Neuronal stem cell (in vitro differentiated cells): ENCODE measurements at regions not wholly inside any gene's neighbourhood (a gene's known extent, or its start where the extent isn't known, plus 50 kb on each side); places are given as distances from the start of the nearest gene placed in this dataset.

Experiments used
- DNase-seq: peaks from one replicate; pipeline ENCODE4 v3.0.0-alpha.2; 2013; ENCODE audit warnings: low spot score
- H2AFZ ChIP-seq: one replicate; pipeline ENCODE4 v1.6.1; 2013; ENCODE audit warnings: mild to moderate bottlenecking, low read length, inconsistent platforms
- H2AK5ac ChIP-seq: 2 replicates; pipeline ENCODE4 v1.6.1; 2013; ENCODE audit warnings: low read depth, mild to moderate bottlenecking, inconsistent platforms, low read length, moderate library complexity, mixed read lengths
- H2BK120ac ChIP-seq: 2 replicates; pipeline ENCODE4 v1.6.1; 2013; ENCODE audit warnings: low read depth, mild to moderate bottlenecking, inconsistent platforms, low read length, moderate library complexity, mixed read lengths
- H2BK12ac ChIP-seq: one replicate; pipeline ENCODE4 v1.6.1; 2013; ENCODE audit warnings: low read length, inconsistent platforms
- H2BK15ac ChIP-seq: 2 replicates; pipeline ENCODE4 v1.6.1; 2013; ENCODE audit warnings: mild to moderate bottlenecking, low read length, inconsistent platforms, mixed read lengths
- H2BK5ac ChIP-seq: one replicate; pipeline ENCODE4 v1.6.1; 2013; ENCODE audit warnings: inconsistent platforms, mild to moderate bottlenecking, low read length, moderate library complexity
- H3K14ac ChIP-seq: one replicate; pipeline ENCODE4 v1.6.1; 2013; ENCODE audit warnings: low read length, inconsistent platforms
- H3K18ac ChIP-seq: 2 replicates; pipeline ENCODE4 v1.6.1; 2013; ENCODE audit warnings: low read length, inconsistent platforms
- H3K23ac ChIP-seq: 2 replicates; pipeline ENCODE4 v1.6.1; 2013; ENCODE audit warnings: low read depth, mild to moderate bottlenecking, mixed read lengths, low read length, inconsistent platforms; ENCODE audit not compliant: poor library complexity
- H3K27ac ChIP-seq: replicated peaks from 3 replicates; pipeline ENCODE4 v1.5.1; 2013; ENCODE audit warnings: low read length, inconsistent platforms
- H3K27me3 ChIP-seq, 3 experiments: 2 replicates each; pipeline ENCODE4 v1.6.1; 2013; ENCODE audit warnings: low read length in 3 of 3, mild to moderate bottlenecking in 2 of 3, inconsistent platforms in 1 of 3, low read depth in 1 of 3, mixed read lengths in 1 of 3, moderate library complexity in 1 of 3; ENCODE audit not compliant: control insufficient read depth in 3 of 3, insufficient read depth in 3 of 3
- H3K36me3 ChIP-seq, 2 donors: replicated peaks in 1 of 2; 2 replicates each; pipeline ENCODE4 v1.6.1; 2013; ENCODE audit warnings: low read length in 2 of 2; ENCODE audit not compliant: control insufficient read depth in 2 of 2, insufficient read depth in 2 of 2
- H3K4ac ChIP-seq: 2 replicates; pipeline ENCODE4 v1.6.1; 2013; ENCODE audit warnings: inconsistent platforms, mild to moderate bottlenecking, low read length, moderate library complexity
- H3K4me1 ChIP-seq, 2 donors: 1 replicate in 1 of 2; 2 replicates in 1 of 2; pipeline ENCODE4 v1.6.1; 2013; ENCODE audit warnings: low read length in 2 of 2, low read depth in 1 of 2; ENCODE audit not compliant: control insufficient read depth in 2 of 2, insufficient read depth in 1 of 2
- H3K4me2 ChIP-seq: one replicate; pipeline ENCODE4 v1.6.1; 2013; ENCODE audit warnings: mild to moderate bottlenecking, low read length, inconsistent platforms; ENCODE audit not compliant: insufficient read depth, poor library complexity, severe bottlenecking
- H3K4me3 ChIP-seq, 2 donors: 2 replicates each; pipeline ENCODE4 v1.5.1; 2013; ENCODE audit warnings: low read length in 2 of 2, mild to moderate bottlenecking in 2 of 2, inconsistent platforms in 1 of 2, moderate library complexity in 1 of 2
- H3K79me1 ChIP-seq: one replicate; pipeline ENCODE4 v1.6.1; 2013; ENCODE audit warnings: low read depth, mild to moderate bottlenecking, inconsistent platforms, low read length, moderate library complexity
- H3K9ac ChIP-seq: one replicate; pipeline ENCODE4 v1.6.1; 2013; ENCODE audit warnings: mild to moderate bottlenecking, low read depth, low read length, inconsistent platforms; ENCODE audit not compliant: poor library complexity
- H3K9me3 ChIP-seq, 2 donors: replicated peaks in 1 of 2; 2 replicates each; pipeline versions ENCODE3 to v1.6.1; 2013; ENCODE audit warnings: low read length in 2 of 2, mild to moderate bottlenecking in 2 of 2, inconsistent platforms in 1 of 2, low read depth in 1 of 2, mixed read lengths in 1 of 2, moderate library complexity in 1 of 2; ENCODE audit not compliant: control insufficient read depth in 2 of 2, insufficient read depth in 1 of 2
- H4K8ac ChIP-seq: one replicate; pipeline ENCODE4 v1.6.1; 2013; ENCODE audit warnings: low read depth, mild to moderate bottlenecking, inconsistent platforms, low read length, moderate library complexity
- H4K91ac ChIP-seq: one replicate; pipeline ENCODE4 v1.6.1; 2013; ENCODE audit warnings: low read length, low read depth, mild to moderate bottlenecking, inconsistent platforms; ENCODE audit not compliant: poor library complexity
- WGBS, 2 donors: extraction: QIAGEN DNeasy Blood & Tissue Kit; methylation state at CpG; one replicate each; pipeline ENCODE4 v1.1.7; 2013; ENCODE audit warnings: missing lambda C conversion rate in 2 of 2, mixed read lengths in 1 of 2; ENCODE audit not compliant: insufficient read length in 2 of 2, insufficient replicate concordance in 1 of 2; ENCODE audit errors: extremely low coverage in 2 of 2; 5-methylcytosine and 5-hydroxymethylcytosine counted together

DNA sequence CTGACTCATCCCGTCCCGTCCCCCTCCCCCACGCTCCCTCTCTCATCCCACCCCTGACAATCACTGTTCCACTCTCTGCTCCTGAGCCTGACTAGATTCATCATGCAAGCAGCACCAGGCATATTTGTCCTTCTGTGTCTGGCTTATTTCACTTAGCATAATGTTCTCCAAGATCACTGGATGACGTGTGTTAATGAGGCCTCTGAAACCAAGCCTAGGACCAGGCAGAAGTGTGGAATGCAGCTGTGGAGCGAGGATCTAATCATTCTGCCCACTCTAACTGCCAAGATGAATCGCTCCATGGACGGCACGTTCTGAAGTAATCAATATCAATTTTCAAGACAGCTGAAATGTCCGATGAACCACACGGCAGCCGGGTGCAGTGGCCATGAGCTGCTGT is 122.4 kb upstream of the ZNF236 start:
- Histone ChIP-seq H2AFZ (no peak overlapping the region), H2BK15ac (no peak overlapping the region), H3K4me2 (no peak overlapping the region), H3K4me1 (peaks cover 7 to 10% of the 10 kb centered on the region in 2 donors), H3K27me3 (no peaks in the 10 kb centered on the region), H4K8ac (no peak overlapping the region), H2BK5ac (no peak overlapping the region), H3K36me3 (no peaks in the 10 kb centered on the region), H3K9me3 (no peaks in the 10 kb centered on the region), H3K9ac (no peak overlapping the region), H3K23ac (no peak overlapping the region), H3K14ac (no peak overlapping the region), H2AK5ac (no peak overlapping the region), H3K27ac (no peak overlapping the region), H2BK12ac (no peak overlapping the region), H3K4me3 (no peak overlapping the region), H2BK120ac (no peak overlapping the region), H4K91ac (no peak overlapping the region), H3K4ac (no peak overlapping the region), H3K79me1 (no peaks in the 10 kb centered on the region), H3K18ac (no peak overlapping the region)
- no CpG with 5 or more reads among the region's 11 CpGs for WGBS, 2 donors
- DNase-seq = no peak

DNA sequence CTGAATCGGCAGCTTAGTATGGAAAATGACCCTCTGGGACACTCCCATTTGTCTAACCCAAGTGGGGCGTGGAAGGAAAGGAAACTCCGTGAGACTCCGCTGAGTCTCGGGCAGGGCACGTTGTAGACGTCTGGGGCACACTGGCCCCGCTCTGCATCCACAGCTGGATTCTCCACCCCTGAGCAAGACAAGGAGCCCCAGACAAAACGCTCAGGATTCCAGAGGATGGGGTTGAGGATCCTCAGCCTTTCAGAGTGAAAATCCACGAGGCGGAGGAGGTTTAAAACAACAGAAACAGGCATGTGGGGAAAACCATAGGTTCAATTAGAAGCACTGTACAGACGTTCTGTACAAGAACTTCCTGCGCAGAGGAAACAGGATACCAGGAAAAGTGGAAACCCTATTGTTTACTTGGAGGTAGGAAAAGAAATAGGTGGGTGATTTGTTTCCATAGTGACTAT is 124.9 kb upstream of the ZNF236 start:
- no peak overlapping the region for H3K4ac ChIP-seq
- H4K91ac ChIP-seq = no peak overlapping the region
- H3K23ac ChIP-seq = no peak overlapping the region
- no peak overlapping the region for H2BK15ac ChIP-seq
- no peak overlapping the region for H4K8ac ChIP-seq
- H3K9ac ChIP-seq = no peak overlapping the region
- no peak for DNase-seq
- H2BK5ac ChIP-seq = no peak overlapping the region
- no peak overlapping the region for H2AK5ac ChIP-seq
- no peaks in the 10 kb centered on the region for H3K9me3 ChIP-seq
- peak overlapping the region; percentile 74 for H2AFZ ChIP-seq
- no peak overlapping the region for H3K18ac ChIP-seq
- no peaks in the 10 kb centered on the region for H3K36me3 ChIP-seq
- WGBS, 2 donors = no CpG with 5 or more reads among the region's 13 CpGs
- no peak overlapping the region for H3K27ac ChIP-seq
- no peaks in the 10 kb centered on the region for H3K27me3 ChIP-seq
- peaks cover 7 to 10% of the 10 kb centered on the region in 2 donors for H3K4me1 ChIP-seq
- H3K4me3 ChIP-seq = no peak overlapping the region
- H3K4me2 ChIP-seq = no peak overlapping the region
- no peak overlapping the region for H3K14ac ChIP-seq
- no peaks in the 10 kb centered on the region for H3K79me1 ChIP-seq
- H2BK120ac ChIP-seq = no peak overlapping the region
- no peak overlapping the region for H2BK12ac ChIP-seq

DNA sequence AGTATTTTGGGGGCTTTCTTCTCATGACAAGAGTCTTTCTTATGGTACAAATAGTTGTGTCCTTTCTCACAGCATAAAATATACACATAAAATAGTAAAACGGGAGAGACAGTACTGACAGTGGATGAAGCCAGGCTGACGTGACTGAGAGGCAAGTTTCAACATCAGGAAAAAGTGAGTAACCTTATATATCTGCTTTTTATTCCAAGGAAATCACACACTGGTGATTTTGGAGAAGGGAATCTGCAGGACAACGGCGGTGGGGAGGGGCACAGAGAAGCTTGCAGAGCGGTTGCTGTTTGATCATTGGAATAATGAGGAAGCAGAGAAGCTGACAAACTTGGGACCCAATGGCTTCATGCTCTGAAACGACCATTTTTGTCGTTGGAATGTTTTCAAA is 130.6 kb upstream of the ZNF236 start:
- no CpG with 5 or more reads among the region's 7 CpGs for WGBS, 2 donors
- Histone ChIP-seq H2BK5ac (no peak overlapping the region), H3K14ac (no peak overlapping the region), H3K4me1 (peaks cover 0 to 5% of the 10 kb centered on the region in 2 donors), H2BK15ac (no peak overlapping the region), H3K79me1 (no peaks in the 10 kb centered on the region), H3K18ac (no peak overlapping the region), H3K4ac (no peak overlapping the region), H3K27me3 (no peaks in the 10 kb centered on the region), H4K8ac (no peak overlapping the region), H2BK12ac (no peak overlapping the region), H3K9ac (no peak overlapping the region), H2BK120ac (no peak overlapping the region), H3K4me3 (no peak overlapping the region), H3K4me2 (no peak overlapping the region), H3K23ac (no peak overlapping the region), H3K36me3 (no peaks in the 10 kb centered on the region), H4K91ac (no peak overlapping the region), H3K9me3 (no peaks in the 10 kb centered on the region), H3K27ac (no peak overlapping the region), H2AFZ (no peak overlapping the region), H2AK5ac (no peak overlapping the region)
- no peak for DNase-seq

DNA sequence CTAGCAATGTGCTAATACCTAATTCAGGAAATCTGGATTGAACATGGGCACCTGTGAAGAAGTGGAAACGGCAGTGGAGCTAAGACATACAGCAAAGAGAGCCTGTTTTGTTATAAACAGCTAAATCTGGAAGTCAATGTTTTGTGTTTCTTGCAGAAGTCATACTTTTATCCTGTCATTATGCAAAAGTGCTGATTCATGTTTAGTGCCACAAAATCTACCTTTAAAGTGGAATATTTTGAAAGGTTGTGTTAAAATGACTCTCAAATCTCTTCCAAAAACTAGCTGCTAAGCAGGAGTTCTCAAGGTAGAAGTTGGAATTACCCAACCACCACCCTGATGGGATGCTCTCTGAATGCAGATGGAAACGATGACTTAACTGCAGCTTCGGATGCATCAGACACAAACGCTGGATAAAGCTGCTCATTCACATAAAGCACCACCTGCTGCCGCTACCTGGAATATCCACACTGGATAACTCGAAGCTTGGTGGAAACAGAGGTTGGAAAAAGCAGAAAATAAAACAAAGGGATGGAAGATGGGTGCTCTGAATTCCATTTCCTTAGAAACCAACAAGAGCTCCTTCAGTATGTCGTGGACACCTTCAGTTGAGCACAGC is 132.6 kb upstream of the ZNF236 start:
- H3K9ac ChIP-seq = no peak overlapping the region
- H3K27ac ChIP-seq = no peak overlapping the region
- no peaks in the 10 kb centered on the region for H3K79me1 ChIP-seq
- H3K23ac ChIP-seq = no peak overlapping the region
- no peak overlapping the region for H3K14ac ChIP-seq
- H3K4me3 ChIP-seq = no peak overlapping the region
- no peak for DNase-seq
- no peak overlapping the region for H3K18ac ChIP-seq
- H2BK120ac ChIP-seq = no peak overlapping the region
- H3K36me3 ChIP-seq = no peaks in the 10 kb centered on the region
- H3K4ac ChIP-seq = no peak overlapping the region
- H4K91ac ChIP-seq = no peak overlapping the region
- H2AFZ ChIP-seq = no peak overlapping the region
- no peak overlapping the region for H2BK15ac ChIP-seq
- no peaks in the 10 kb centered on the region for H3K27me3 ChIP-seq
- peaks cover 0 to 5% of the 10 kb centered on the region in 2 donors for H3K4me1 ChIP-seq
- H4K8ac ChIP-seq = no peak overlapping the region
- no CpG with 5 or more reads among the region's 7 CpGs for WGBS, 2 donors
- H3K4me2 ChIP-seq = no peak overlapping the region
- H3K9me3 ChIP-seq = no peaks in the 10 kb centered on the region
- no peak overlapping the region for H2BK5ac ChIP-seq
- H2AK5ac ChIP-seq = no peak overlapping the region
- no peak overlapping the region for H2BK12ac ChIP-seq
